ENCODE measurements at regions not wholly inside any gene's neighbourhood (a gene's known extent, or its start where the extent isn't known, plus 50 kb on each side); places are given as distances from the start of the nearest gene placed in this dataset.

- no peak for TF ChIP-seq CTCF (IDR thresholded peaks at IDR 0.05)
- no peak for TF ChIP-seq EZH2 (IDR thresholded peaks at IDR 0.05)
- TF ChIP-seq EZH2phosphoT487 (IDR thresholded peaks at IDR 0.05), result no peak
Observed at GRCh38 chr3:31164381-31164780, 269.9 kb upstream of the GADL1 start.

Data from neural progenitor cell (in vitro differentiated cells).